Natural killer cell (primary cell): ENCODE measurements at regions not wholly inside any gene's neighbourhood (a gene's known extent, or its start where the extent isn't known, plus 50 kb on each side); places are given as distances from the start of the nearest gene placed in this dataset.

Experiments
- ATAC-seq, 3 donors: fragments of 150-1000 bp in 2 of 3; fragments of 200-7000 bp in 1 of 3; cut with Tn5 transposase; 1 replicate in 1 of 3; 2 replicates in 2 of 3; pipeline ENCODE4 v1.10.0; 2021; ENCODE audit warnings: mild to moderate bottlenecking in 2 of 3, moderate library complexity in 2 of 3
- DNase-seq, 2 donors: peaks; one replicate each; pipeline versions ENCODE4 v3.0.0 to v3.0.0-alpha.2; 2013 to 2021; ENCODE audit warnings: mixed read lengths in 1 of 2
- H3K27ac ChIP-seq: one replicate; pipeline ENCODE4 v1.5.1; 2013; ENCODE audit warnings: mild to moderate bottlenecking, low read length
- H3K27me3 ChIP-seq: one replicate; pipeline ENCODE4 v1.6.1; 2013; ENCODE audit warnings: low read length; ENCODE audit not compliant: control insufficient read depth, insufficient read depth
- H3K36me3 ChIP-seq: one replicate; pipeline ENCODE4 v1.6.1; 2013; ENCODE audit warnings: low read length; ENCODE audit not compliant: control insufficient read depth, insufficient read depth
- H3K4me1 ChIP-seq: one replicate; pipeline ENCODE4 v1.6.1; 2013; ENCODE audit warnings: low read length; ENCODE audit not compliant: control insufficient read depth, insufficient read depth
- H3K4me3 ChIP-seq: one replicate; pipeline ENCODE4 v1.5.1; 2013; ENCODE audit warnings: low read length
- H3K9me3 ChIP-seq: one replicate; pipeline ENCODE4 v1.6.1; 2013; ENCODE audit warnings: low read length; ENCODE audit not compliant: control insufficient read depth, insufficient read depth
- H3K27ac Mint-ChIP-seq, 2 donors: one replicate each; pipeline ENCODE4 v1.8.0; 2022; ENCODE audit warnings: mild to moderate bottlenecking in 2 of 2, mixed read lengths in 2 of 2, moderate library complexity in 1 of 2
- H3K27me3 Mint-ChIP-seq, 2 donors: one replicate each; pipeline ENCODE4 v1.8.0; 2022; ENCODE audit warnings: low read depth in 2 of 2, mixed read lengths in 2 of 2
- H3K36me3 Mint-ChIP-seq: one replicate; pipeline ENCODE4 v1.8.0; 2022; ENCODE audit warnings: mixed read lengths
- H3K4me1 Mint-ChIP-seq, 2 donors: one replicate each; pipeline ENCODE4 v1.8.0; 2022; ENCODE audit warnings: mixed read lengths in 2 of 2
- H3K4me3 Mint-ChIP-seq: one replicate; pipeline ENCODE4 v1.8.0; 2022; ENCODE audit warnings: mild to moderate bottlenecking, moderate library complexity, mixed read lengths
- H3K9me3 Mint-ChIP-seq, 2 donors: one replicate each; pipeline ENCODE4 v1.8.0; 2022; ENCODE audit warnings: mixed read lengths in 2 of 2
- CTCF ChIP-seq: fragments of 200-600 bp; IDR thresholded peaks from one replicate; pipeline ENCODE4 v1.8.0; 2022; ENCODE audit warnings: antibody characterized with exemption
- WGBS: methylation state at CpG from one replicate; pipeline ENCODE4 v1.1.7; 2013; ENCODE audit warnings: missing lambda C conversion rate; ENCODE audit not compliant: insufficient coverage; 5-methylcytosine and 5-hydroxymethylcytosine counted together
- intact Hi-C: fragments of 100-400 bp; cut with micrococcal nuclease; formaldehyde crosslinking; loops from one replicate; pipeline ENCODE4 v1.14.2; 2022

GRCh38 chr10:108616559-108617285 is 1306.6 kb downstream of the XPNPEP1 start:
- H3K36me3 ChIP-seq, result no peaks in the 10 kb centered on the region
- H3K4me3 Mint-ChIP-seq, result no peak overlapping the region
- H3K4me1 ChIP-seq, result no peaks in the 10 kb centered on the region
- no peaks in the 10 kb centered on the region for H3K27me3 Mint-ChIP-seq
- H3K27ac ChIP-seq, result no peak overlapping the region
- H3K4me1 Mint-ChIP-seq, result no peaks in the 10 kb centered on the region
- intact Hi-C loops, result no loop called here
- H3K9me3 ChIP-seq, result no peaks in the 10 kb centered on the region
- no peak overlapping the region for H3K4me3 ChIP-seq
- TF ChIP-seq CTCF, result no peak
- no peak overlapping the region for H3K27ac Mint-ChIP-seq
- no peak for ATAC-seq
- no peaks in the 10 kb centered on the region for H3K36me3 Mint-ChIP-seq
- DNase-seq, result no peak
- H3K9me3 Mint-ChIP-seq, result peaks cover 6 to 9% of the 10 kb centered on the region in 2 donors
- WGBS, result 80% methylated on average over 5 of the region's 6 CpGs
- H3K27me3 ChIP-seq, result no peaks in the 10 kb centered on the region

GRCh38 chr10:108615576-108616320 is 1307.6 kb downstream of the XPNPEP1 start:
- no peaks in the 10 kb centered on the region for H3K4me1 Mint-ChIP-seq
- H3K36me3 ChIP-seq, result no peaks in the 10 kb centered on the region
- no peak for TF ChIP-seq CTCF
- intact Hi-C loops, result no loop called here
- H3K4me3 ChIP-seq, result no peak overlapping the region
- no peak for ATAC-seq
- H3K27me3 Mint-ChIP-seq, result no peaks in the 10 kb centered on the region
- no peaks in the 10 kb centered on the region for H3K27me3 ChIP-seq
- WGBS, result 52% methylated on average over 2 of the region's 3 CpGs
- peaks cover 3 to 6% of the 10 kb centered on the region in 2 donors for H3K9me3 Mint-ChIP-seq
- no peak overlapping the region for H3K4me3 Mint-ChIP-seq
- H3K27ac Mint-ChIP-seq, result no peak overlapping the region
- no peaks in the 10 kb centered on the region for H3K4me1 ChIP-seq
- no peaks in the 10 kb centered on the region for H3K9me3 ChIP-seq
- no peak overlapping the region for H3K27ac ChIP-seq
- H3K36me3 Mint-ChIP-seq, result no peaks in the 10 kb centered on the region
- DNase-seq, result no peak

GRCh38 chr10:108612485-108612884 is 1310.8 kb downstream of the XPNPEP1 start:
- H3K36me3 Mint-ChIP-seq, result peaks cover 8% of the 10 kb centered on the region
- TF ChIP-seq CTCF, result no peak
- intact Hi-C loops, result no loop called here

More at GRCh38 chr10:108612485-108612884, 1310.8 kb downstream of the XPNPEP1 start:
- Histone ChIP-seq H3K36me3 (no peaks in the 10 kb centered on the region), H3K27me3 (no peaks in the 10 kb centered on the region), H3K4me1 (no peaks in the 10 kb centered on the region), H3K4me3 (no peak overlapping the region), H3K9me3 (no peaks in the 10 kb centered on the region), H3K27ac (no peak overlapping the region)
- Mint-ChIP-seq H3K4me3 (no peak overlapping the region), H3K27me3 (no peaks in the 10 kb centered on the region), H3K9me3 (peaks cover 0 to 6% of the 10 kb centered on the region in 2 donors), H3K4me1 (no peaks in the 10 kb centered on the region), H3K27ac (no peak overlapping the region)
- DNase-seq (no peak), ATAC-seq (no peak)
- WGBS, result 71% methylated on average over 2 of the region's 3 CpGs
